ENCODE measurements at regions not wholly inside any gene's neighbourhood (a gene's known extent, or its start where the extent isn't known, plus 50 kb on each side); places are given as distances from the start of the nearest gene placed in this dataset.

- TF ChIP-seq FOXJ3 (CRISPR knock-in tag; IDR thresholded peaks at IDR 0.05) (no peak), NFIC (IDR thresholded peaks at IDR 0.05; ENCODE audit: borderline replicate concordance) (no peak), FOSL2 (IDR thresholded peaks at IDR 0.05; ENCODE audit: borderline replicate concordance, low read depth) (no peak), MXI1 (IDR thresholded peaks at IDR 0.05; ENCODE audit: low read depth, low read length) (no peak), ELF1 (IDR thresholded peaks at IDR 0.05) (no peak), PBX3 (IDR thresholded peaks at IDR 0.05) (no peak)
These were observed 226.1 kb upstream of the UBE2E2 start (continued) for GRCh38 chr3:22977042-22977441.

GRCh38 chr3:22977650-22978289, 225.4 kb upstream of the UBE2E2 start:
- H3K9ac ChIP-seq: no peak overlapping the region
- ChIA-PET POLR2A (no interaction called here), CTCF (no interaction called here)
- no peak overlapping the region for H2AFZ ChIP-seq (ENCODE audit: low read depth)
- no peaks in the 10 kb centered on the region for H3K27me3 ChIP-seq (ENCODE audit: insufficient read depth)
- no peaks in the 10 kb centered on the region for H3F3A ChIP-seq (replicated peaks; ENCODE audit: insufficient read depth)
- no peak overlapping the region for H3K4me3 ChIP-seq (ENCODE audit: low read depth in 2 of 2, low read length in 1 of 2)
- H3K9me2 ChIP-seq: no peaks in the 10 kb centered on the region
- DNase-seq: no peak
- no peaks in the 10 kb centered on the region for H3K4me1 ChIP-seq (ENCODE audit: control insufficient read depth in 1 of 2, insufficient read depth in 2 of 2, low read depth in 1 of 2, low read length in 1 of 2)
- no peaks in the 10 kb centered on the region for H3K79me2 ChIP-seq (ENCODE audit: insufficient read depth)
- WGBS (ENCODE audit: low lambda C conversion rate): 75% methylated on average over 3 of the region's 3 CpGs
- TF ChIP-seq FOXM1 (IDR thresholded peaks at IDR 0.05; ENCODE audit: low read depth) (no peak), RAD21 (IDR thresholded peaks at IDR 0.05; ENCODE audit: low read length) (no peak), ZBTB33 (IDR thresholded peaks at IDR 0.05; ENCODE audit: borderline replicate concordance, low read depth) (no peak), GABPA (IDR thresholded peaks at IDR 0.05; ENCODE audit: low read depth) (no peak), RXRA (IDR thresholded peaks at IDR 0.05; ENCODE audit: borderline replicate concordance, low read depth) (no peak), TCF12 (IDR thresholded peaks at IDR 0.05) (no peak), REST (IDR thresholded peaks at IDR 0.05; ENCODE audit: low read depth, low read length) (no peak), RFX5 (IDR thresholded peaks at IDR 0.05; ENCODE audit: low read length) (no peak), JUND (IDR thresholded peaks at IDR 0.05) (no peak), POLR2AphosphoS5 (IDR thresholded peaks at IDR 0.05; ENCODE audit: low read depth, low read length) (no peak), SMC3 (IDR thresholded peaks at IDR 0.05; ENCODE audit: low read depth, low read length) (no peak), SIN3A (IDR thresholded peaks at IDR 0.05; ENCODE audit: borderline replicate concordance, low read depth, low read length) (no peak), GATA2 (CRISPR knock-in tag; IDR thresholded peaks at IDR 0.05) (no peak), NRF1 (IDR thresholded peaks at IDR 0.05; ENCODE audit: low read depth, low read length) (no peak), NFIC (IDR thresholded peaks at IDR 0.05; ENCODE audit: borderline replicate concordance) (no peak), YY1 (IDR thresholded peaks at IDR 0.05; ENCODE audit: low read depth) (no peak), FOXJ3 (CRISPR knock-in tag; IDR thresholded peaks at IDR 0.05) (no peak)
- H3K36me3 ChIP-seq (replicated peaks in 1 of 2; ENCODE audit: control insufficient read depth in 1 of 2, insufficient read depth in 2 of 2, low read length in 1 of 2): no peaks in the 10 kb centered on the region
- H3K9me3 ChIP-seq: no peaks in the 10 kb centered on the region
- H3K4me2 ChIP-seq: no peak overlapping the region
- H3K27ac ChIP-seq (ENCODE audit: low read depth in 2 of 2, low read length in 1 of 2): no peak overlapping the region
- no peaks in the 10 kb centered on the region for H4K20me1 ChIP-seq (ENCODE audit: insufficient read depth)

All from SK-N-SH (cell line).